ENCODE measurements at regions not wholly inside any gene's neighbourhood (a gene's known extent, or its start where the extent isn't known, plus 50 kb on each side); places are given as distances from the start of the nearest gene placed in this dataset.

DNA sequence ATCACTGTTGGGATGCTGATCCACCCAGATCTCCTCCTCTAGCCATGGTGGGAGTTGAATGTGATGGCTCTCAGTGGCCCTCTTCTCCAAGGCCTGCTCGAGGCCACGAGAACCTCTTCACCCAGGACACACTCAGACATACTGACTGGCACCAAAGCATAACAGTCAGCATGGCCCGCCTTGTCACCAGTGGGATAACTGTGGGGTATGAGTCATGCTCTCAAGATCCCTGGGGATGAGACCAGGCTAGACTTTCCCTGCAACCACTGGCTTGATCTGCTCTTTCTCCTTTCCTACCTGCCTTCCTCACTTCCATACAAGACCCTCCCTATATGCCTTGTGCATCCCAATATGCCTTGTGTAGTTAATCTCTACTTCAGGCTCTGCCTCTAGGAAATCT, 66.8 kb downstream of the RIN2 start:
- Mint-ChIP-seq H3K9me3 (ENCODE audit: unreplicated experiment) (no peaks in the 10 kb centered on the region), H3K27ac (ENCODE audit: unreplicated experiment) (no peak overlapping the region), H3K36me3 (ENCODE audit: unreplicated experiment) (peaks cover 10% of the 10 kb centered on the region), H3K4me3 (ENCODE audit: unreplicated experiment) (no peak overlapping the region), H3K27me3 (ENCODE audit: unreplicated experiment) (no peaks in the 10 kb centered on the region), H3K4me1 (ENCODE audit: unreplicated experiment) (peaks cover 13% of the 10 kb centered on the region)
- TF ChIP-seq, protein P1, sequence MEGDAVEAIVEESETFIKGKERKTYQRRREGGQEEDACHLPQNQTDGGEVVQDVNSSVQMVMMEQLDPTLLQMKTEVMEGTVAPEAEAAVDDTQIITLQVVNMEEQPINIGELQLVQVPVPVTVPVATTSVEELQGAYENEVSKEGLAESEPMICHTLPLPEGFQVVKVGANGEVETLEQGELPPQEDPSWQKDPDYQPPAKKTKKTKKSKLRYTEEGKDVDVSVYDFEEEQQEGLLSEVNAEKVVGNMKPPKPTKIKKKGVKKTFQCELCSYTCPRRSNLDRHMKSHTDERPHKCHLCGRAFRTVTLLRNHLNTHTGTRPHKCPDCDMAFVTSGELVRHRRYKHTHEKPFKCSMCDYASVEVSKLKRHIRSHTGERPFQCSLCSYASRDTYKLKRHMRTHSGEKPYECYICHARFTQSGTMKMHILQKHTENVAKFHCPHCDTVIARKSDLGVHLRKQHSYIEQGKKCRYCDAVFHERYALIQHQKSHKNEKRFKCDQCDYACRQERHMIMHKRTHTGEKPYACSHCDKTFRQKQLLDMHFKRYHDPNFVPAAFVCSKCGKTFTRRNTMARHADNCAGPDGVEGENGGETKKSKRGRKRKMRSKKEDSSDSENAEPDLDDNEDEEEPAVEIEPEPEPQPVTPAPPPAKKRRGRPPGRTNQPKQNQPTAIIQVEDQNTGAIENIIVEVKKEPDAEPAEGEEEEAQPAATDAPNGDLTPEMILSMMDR (IDR thresholded peaks at IDR 0.05), result no peak
- DNase-seq (ENCODE audit: extremely low spot score, unreplicated experiment), result no peak

DNA sequence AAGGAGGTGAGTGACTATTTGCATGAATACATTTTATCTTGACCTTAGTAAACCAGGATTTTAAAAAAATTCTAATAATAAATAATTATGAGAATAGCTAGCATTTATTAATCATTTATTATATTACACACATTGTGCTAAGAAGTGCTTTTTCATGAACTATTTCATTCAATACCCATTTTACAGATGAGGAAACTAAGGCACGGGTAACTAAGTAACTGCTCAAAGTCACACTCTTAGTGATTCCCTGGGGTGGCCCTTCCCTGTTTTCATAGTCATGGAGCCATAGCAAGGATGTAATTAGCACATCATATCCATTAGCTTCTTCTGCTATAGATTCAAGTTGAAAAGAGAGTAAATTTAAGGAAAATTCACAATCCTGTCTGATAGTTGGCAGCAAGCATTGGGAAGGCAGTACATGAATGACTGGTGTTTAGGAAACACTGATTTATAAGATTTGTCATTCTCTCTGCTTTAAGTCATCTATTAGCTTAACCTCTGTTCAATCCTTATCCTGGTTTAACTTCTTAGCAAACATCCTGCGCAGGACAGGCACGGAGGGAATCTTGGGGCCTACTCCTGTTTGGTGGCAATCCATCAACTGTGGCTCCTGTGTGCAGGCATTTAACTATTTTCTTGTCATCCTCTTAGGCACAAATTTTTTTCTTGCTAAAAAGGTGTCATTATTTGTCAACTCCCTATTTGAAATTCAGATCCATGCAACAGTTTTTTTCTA, 68.3 kb downstream of the RIN2 start:
- Mint-ChIP-seq H3K27ac (ENCODE audit: unreplicated experiment) (no peak overlapping the region), H3K4me3 (ENCODE audit: unreplicated experiment) (no peak overlapping the region), H3K36me3 (ENCODE audit: unreplicated experiment) (peaks cover 15% of the 10 kb centered on the region), H3K9me3 (ENCODE audit: unreplicated experiment) (no peaks in the 10 kb centered on the region), H3K4me1 (ENCODE audit: unreplicated experiment) (peaks cover 11% of the 10 kb centered on the region), H3K27me3 (ENCODE audit: unreplicated experiment) (no peaks in the 10 kb centered on the region)
- TF ChIP-seq, protein P1 (IDR thresholded peaks at IDR 0.05), result no peak
- no peak for DNase-seq (ENCODE audit: extremely low spot score, unreplicated experiment)

- DNase-seq (ENCODE audit: extremely low spot score, unreplicated experiment), result no peak
- H3K36me3 Mint-ChIP-seq (ENCODE audit: unreplicated experiment), result peaks cover 18% of the 10 kb centered on the region
- TF ChIP-seq, protein P1 (IDR thresholded peaks at IDR 0.05), result no peak
- H3K9me3 Mint-ChIP-seq (ENCODE audit: unreplicated experiment), result no peaks in the 10 kb centered on the region
- H3K4me1 Mint-ChIP-seq (ENCODE audit: unreplicated experiment), result peaks cover 11% of the 10 kb centered on the region
- no peak overlapping the region for H3K4me3 Mint-ChIP-seq (ENCODE audit: unreplicated experiment)
- no peaks in the 10 kb centered on the region for H3K27me3 Mint-ChIP-seq (ENCODE audit: unreplicated experiment)
- no peak overlapping the region for H3K27ac Mint-ChIP-seq (ENCODE audit: unreplicated experiment)
These were observed 69.8 kb downstream of the RIN2 start for GRCh38 chr20:19827818-19828217.

DNA sequence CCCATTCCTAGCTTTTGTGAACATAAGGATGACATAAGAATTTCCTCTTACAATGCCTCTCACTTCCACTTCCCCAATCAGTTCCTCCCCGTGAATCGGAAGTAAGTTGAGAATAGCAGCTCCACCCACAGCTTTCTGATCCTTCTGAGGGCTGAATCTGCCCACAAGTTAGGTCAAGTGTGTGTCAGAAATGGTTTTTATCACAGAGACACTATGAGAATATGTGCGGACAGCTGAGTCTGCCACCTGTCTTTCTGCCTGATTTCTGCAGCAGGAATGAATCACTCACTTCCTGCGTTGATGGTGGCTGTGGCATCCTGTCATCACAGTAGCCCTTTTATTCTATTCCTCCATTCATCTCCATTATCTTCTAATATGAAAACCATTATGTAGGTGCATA, 70.2 kb downstream of the RIN2 start:
- no peak overlapping the region for H3K4me3 Mint-ChIP-seq (ENCODE audit: unreplicated experiment)
- H3K9me3 Mint-ChIP-seq (ENCODE audit: unreplicated experiment), result no peaks in the 10 kb centered on the region
- H3K27me3 Mint-ChIP-seq (ENCODE audit: unreplicated experiment), result no peaks in the 10 kb centered on the region
- peaks cover 11% of the 10 kb centered on the region for H3K4me1 Mint-ChIP-seq (ENCODE audit: unreplicated experiment)
- H3K36me3 Mint-ChIP-seq (ENCODE audit: unreplicated experiment), result peaks cover 18% of the 10 kb centered on the region
- DNase-seq (ENCODE audit: extremely low spot score, unreplicated experiment), result no peak
- TF ChIP-seq, protein P1 (IDR thresholded peaks at IDR 0.05), result peak; percentile 48
- peak overlapping the region; percentile 35 for H3K27ac Mint-ChIP-seq (ENCODE audit: unreplicated experiment)

- Mint-ChIP-seq H3K27ac (ENCODE audit: unreplicated experiment) (no peak overlapping the region), H3K27me3 (ENCODE audit: unreplicated experiment) (no peaks in the 10 kb centered on the region), H3K36me3 (ENCODE audit: unreplicated experiment) (peaks cover 13% of the 10 kb centered on the region), H3K4me1 (ENCODE audit: unreplicated experiment) (peaks cover 2% of the 10 kb centered on the region), H3K4me3 (ENCODE audit: unreplicated experiment) (no peak overlapping the region), H3K9me3 (ENCODE audit: unreplicated experiment) (no peaks in the 10 kb centered on the region)
- TF ChIP-seq, protein P1 (IDR thresholded peaks at IDR 0.05), result no peak
- DNase-seq (ENCODE audit: extremely low spot score, unreplicated experiment), result no peak
These were observed 72.2 kb downstream of the RIN2 start for GRCh38 chr20:19830211-19830785.

All from osteocyte (in vitro differentiated cells).